HEK293 (cell line): ENCODE measurements at regions not wholly inside any gene's neighbourhood (a gene's known extent, or its start where the extent isn't known, plus 50 kb on each side); places are given as distances from the start of the nearest gene placed in this dataset.

Experiments
- CTCF ChIA-PET: fragments of 350-600 bp; formaldehyde crosslinking; extraction: SDS; loops from one replicate; lab custom pipeline; 2021; ENCODE audit warnings: antibody characterized with exemption; lab: Yijun Ruan, JAX
- POLR2A ChIA-PET: fragments of 300-600 bp; formaldehyde crosslinking; extraction: SDS; loops from one replicate; lab custom pipeline; 2020; ENCODE audit warnings: antibody characterized with exemption, inconsistent platforms; lab: Yijun Ruan, JAX
- H3K27ac ChIP-seq: fragments of 200-500 bp; sonication (Bioruptor generic); 2 replicates; pipeline ENCODE4 v1.5.1; 2014; ENCODE audit warnings: low read depth, low read length, control low read depth, inconsistent platforms; ENCODE audit errors: extremely low read depth
- H3K36me3 ChIP-seq, 2 experiments: fragments of 200-500 bp in 1 of 2; sonication (Bioruptor generic) in 1 of 2; 1 replicate in 1 of 2; 2 replicates in 1 of 2; pipeline ENCODE4 v1.5.1; 2014 to 2017; ENCODE audit warnings: inconsistent platforms in 2 of 2, low read length in 2 of 2; ENCODE audit not compliant: control insufficient read depth in 2 of 2, insufficient read depth in 1 of 2
- H3K4me1 ChIP-seq: fragments of 200-500 bp; sonication (Bioruptor generic); 2 replicates; pipeline ENCODE4 v1.5.1; 2014; ENCODE audit warnings: mild to moderate bottlenecking, low read length, inconsistent platforms; ENCODE audit not compliant: control insufficient read depth, insufficient read depth
- H3K4me3 ChIP-seq: 2 replicates; pipeline ENCODE4 v1.5.1; 2011; ENCODE audit warnings: low read depth, mild to moderate bottlenecking, control low read depth, low read length, moderate library complexity
- H3K9me3 ChIP-seq: fragments of 200-500 bp; sonication (Bioruptor generic); 2 replicates; pipeline ENCODE4 v1.5.1; 2014; ENCODE audit warnings: low read depth, low read length, inconsistent platforms; ENCODE audit not compliant: control insufficient read depth, insufficient read depth
- GLI2 ChIP-seq: fragments of 450-650 bp; formaldehyde crosslinking; IDR thresholded peaks from 2 replicates; pipeline ENCODE4; 2017; ENCODE audit warnings: missing biosample characterization, missing genetic modification characterization, low read depth, borderline replicate concordance
- HIC1 ChIP-seq: fragments of 450-650 bp; formaldehyde crosslinking; IDR thresholded peaks from 2 replicates; pipeline ENCODE4 v1.5.1; 2016; ENCODE audit warnings: missing biosample characterization, missing genetic modification characterization
- PATZ1 ChIP-seq: fragments of 450-650 bp; formaldehyde crosslinking; IDR thresholded peaks from 2 replicates; pipeline ENCODE4 v1.5.1; 2016; ENCODE audit warnings: missing biosample characterization, missing genetic modification characterization
- REPIN1 ChIP-seq: fragments of 450-650 bp; formaldehyde crosslinking; IDR thresholded peaks from 2 replicates; pipeline ENCODE4 v1.5.1; 2017; ENCODE audit warnings: missing biosample characterization, missing genetic modification characterization, low read depth
- SP2 ChIP-seq: fragments of 450-650 bp; formaldehyde crosslinking; IDR thresholded peaks from 2 replicates; pipeline ENCODE4 v1.5.1; 2016; ENCODE audit warnings: missing biosample characterization, missing genetic modification characterization
- YY2 ChIP-seq: fragments of 450-650 bp; formaldehyde crosslinking; IDR thresholded peaks from 2 replicates; pipeline ENCODE4 v1.5.1; 2016; ENCODE audit warnings: missing biosample characterization, missing genetic modification characterization
- ZBTB44 ChIP-seq: fragments of 450-650 bp; IDR thresholded peaks from 2 replicates; pipeline ENCODE4 v1.5.1; 2018; ENCODE audit warnings: missing biosample characterization, mild to moderate bottlenecking, missing genetic modification characterization
- ZBTB48 ChIP-seq: fragments of 450-650 bp; formaldehyde crosslinking; IDR thresholded peaks from 2 replicates; pipeline ENCODE4 v1.5.1; 2016; ENCODE audit warnings: missing biosample characterization, missing genetic modification characterization
- ZNF10 ChIP-seq: fragments of 450-650 bp; formaldehyde crosslinking; IDR thresholded peaks from 2 replicates; pipeline ENCODE4 v1.5.1; 2017; ENCODE audit warnings: missing biosample characterization, missing genetic modification characterization
- ZNF202 ChIP-seq: fragments of 450-650 bp; formaldehyde crosslinking; IDR thresholded peaks from 2 replicates; pipeline ENCODE4 v1.5.1; 2016; ENCODE audit warnings: missing biosample characterization, missing genetic modification characterization, borderline replicate concordance
- ZNF366 ChIP-seq: fragments of 450-650 bp; formaldehyde crosslinking; conservative IDR thresholded peaks from 2 replicates; pipeline ENCODE4 v1.5.1; 2016; ENCODE audit warnings: missing biosample characterization, missing genetic modification characterization
- ZNF654 ChIP-seq: fragments of 450-650 bp; formaldehyde crosslinking; IDR thresholded peaks from 2 replicates; pipeline ENCODE4 v1.5.1; 2016; ENCODE audit warnings: low read depth, missing biosample characterization, missing genetic modification characterization
- ZNF701 ChIP-seq: fragments of 450-650 bp; formaldehyde crosslinking; IDR thresholded peaks from 2 replicates; pipeline ENCODE4 v1.5.1; 2016; ENCODE audit warnings: missing biosample characterization, missing genetic modification characterization
- ZNF747 ChIP-seq: fragments of 450-650 bp; formaldehyde crosslinking; IDR thresholded peaks from 2 replicates; pipeline ENCODE4 v1.5.1; 2016; ENCODE audit warnings: missing biosample characterization, missing genetic modification characterization
- ZNF76 ChIP-seq: fragments of 450-650 bp; formaldehyde crosslinking; IDR thresholded peaks from 2 replicates; pipeline ENCODE4; 2016; ENCODE audit warnings: low read depth, missing biosample characterization, missing genetic modification characterization, borderline replicate concordance
- ZSCAN4 ChIP-seq: fragments of 450-650 bp; formaldehyde crosslinking; IDR thresholded peaks from 2 replicates; pipeline ENCODE4 v1.5.1; 2017; ENCODE audit warnings: missing biosample characterization, missing genetic modification characterization
- TF ChIP-seq, protein P1 (sequence below): fragments of 450-650 bp; formaldehyde crosslinking; IDR thresholded peaks from 2 replicates; pipeline ENCODE4 v1.5.1; 2016; ENCODE audit warnings: missing biosample characterization, missing genetic modification characterization

DNA sequence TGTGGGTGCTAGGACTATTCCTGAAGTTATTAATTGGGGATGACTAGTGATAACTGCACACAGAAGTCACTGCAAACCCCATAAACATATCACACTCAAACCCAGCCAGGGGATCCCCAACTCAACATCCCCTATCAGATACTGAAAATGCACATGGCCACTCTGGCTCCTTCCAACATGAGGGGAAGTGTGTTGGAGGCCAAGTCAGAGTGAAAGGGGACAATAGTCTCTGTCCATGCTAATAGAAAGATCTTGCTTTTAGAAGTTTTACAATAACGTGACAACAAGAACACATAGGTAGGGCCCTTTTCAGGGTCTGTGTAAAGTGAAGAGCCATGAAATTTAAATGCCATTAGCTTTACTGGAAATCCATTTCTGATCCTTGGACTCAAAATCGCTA lies 98.8 kb upstream of the SEMA6A start:
- Histone ChIP-seq H3K27ac (no peak overlapping the region), H3K4me1 (no peaks in the 10 kb centered on the region), H3K36me3 (no peaks in the 10 kb centered on the region), H3K4me3 (no peak overlapping the region), H3K9me3 (no peaks in the 10 kb centered on the region)
- TF ChIP-seq ZNF747 (tag by site-specific recombination), result no peak
- TF ChIP-seq ZBTB48 (tag by site-specific recombination), result no peak
- TF ChIP-seq PATZ1 (tag by site-specific recombination), result no peak
- TF ChIP-seq ZNF654 (tag by site-specific recombination), result no peak
- TF ChIP-seq ZBTB44 (tag by site-specific recombination), result no peak
- TF ChIP-seq, protein P1, sequence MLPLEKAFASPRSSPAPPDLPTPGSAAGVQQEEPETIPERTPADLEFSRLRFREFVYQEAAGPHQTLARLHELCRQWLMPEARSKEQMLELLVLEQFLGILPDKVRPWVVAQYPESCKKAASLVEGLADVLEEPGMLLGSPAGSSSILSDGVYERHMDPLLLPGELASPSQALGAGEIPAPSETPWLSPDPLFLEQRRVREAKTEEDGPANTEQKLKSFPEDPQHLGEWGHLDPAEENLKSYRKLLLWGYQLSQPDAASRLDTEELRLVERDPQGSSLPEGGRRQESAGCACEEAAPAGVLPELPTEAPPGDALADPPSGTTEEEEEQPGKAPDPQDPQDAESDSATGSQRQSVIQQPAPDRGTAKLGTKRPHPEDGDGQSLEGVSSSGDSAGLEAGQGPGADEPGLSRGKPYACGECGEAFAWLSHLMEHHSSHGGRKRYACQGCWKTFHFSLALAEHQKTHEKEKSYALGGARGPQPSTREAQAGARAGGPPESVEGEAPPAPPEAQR (tag by site-specific recombination), result no peak
- no peak for TF ChIP-seq HIC1 (tag by site-specific recombination)
- no peak for TF ChIP-seq ZSCAN4 (tag by site-specific recombination)
- no peak for TF ChIP-seq SP2 (tag by site-specific recombination)
- no peak for TF ChIP-seq ZNF76 (tag by site-specific recombination)
- TF ChIP-seq YY2, result no peak
- ChIA-PET POLR2A (no interaction called here), CTCF (interaction anchor here (0.6 kb wide), 1 partner anchor 583 kb away, joined by 3 read pairs; no protein-coding TSS in a partner anchor)

DNA sequence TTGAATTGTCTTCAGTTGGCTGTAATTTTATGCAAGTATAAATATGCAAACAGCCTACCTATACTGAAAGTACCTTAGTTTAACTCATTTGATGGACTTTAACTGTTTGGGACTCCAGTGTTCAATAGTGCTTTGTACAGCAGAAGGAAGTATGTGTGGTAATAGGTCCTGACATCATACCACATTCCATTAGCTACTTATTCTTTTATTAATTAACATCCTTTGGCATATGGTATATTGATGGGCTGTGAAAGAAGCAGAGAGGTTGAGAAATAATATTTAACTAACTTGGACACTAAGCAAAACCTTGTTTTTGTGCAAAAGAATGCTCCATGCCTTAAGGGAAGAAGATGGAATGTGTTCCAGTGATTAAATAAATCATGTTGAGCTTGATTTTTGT lies 97.6 kb upstream of the SEMA6A start:
- Histone ChIP-seq H3K27ac (no peak overlapping the region), H3K9me3 (no peaks in the 10 kb centered on the region), H3K4me1 (no peaks in the 10 kb centered on the region), H3K4me3 (no peak overlapping the region), H3K36me3 (no peaks in the 10 kb centered on the region)
- TF ChIP-seq ZNF701 (tag by site-specific recombination) (no peak), ZNF202 (no peak), ZNF10 (tag by site-specific recombination) (no peak), REPIN1 (tag by site-specific recombination) (no peak), ZNF366 (tag by site-specific recombination) (no peak), GLI2 (no peak), ZSCAN4 (tag by site-specific recombination) (no peak)
- POLR2A ChIA-PET, result no interaction called here
- CTCF ChIA-PET, result interaction anchor here (0.7 kb wide), 2 partner anchors 95 to 108 kb away, joined by 3 read pairs; no protein-coding TSS in a partner anchor
